ENCODE measurements at regions not wholly inside any gene's neighbourhood (a gene's known extent, or its start where the extent isn't known, plus 50 kb on each side); places are given as distances from the start of the nearest gene placed in this dataset.

- TF ChIP-seq, protein P1, sequence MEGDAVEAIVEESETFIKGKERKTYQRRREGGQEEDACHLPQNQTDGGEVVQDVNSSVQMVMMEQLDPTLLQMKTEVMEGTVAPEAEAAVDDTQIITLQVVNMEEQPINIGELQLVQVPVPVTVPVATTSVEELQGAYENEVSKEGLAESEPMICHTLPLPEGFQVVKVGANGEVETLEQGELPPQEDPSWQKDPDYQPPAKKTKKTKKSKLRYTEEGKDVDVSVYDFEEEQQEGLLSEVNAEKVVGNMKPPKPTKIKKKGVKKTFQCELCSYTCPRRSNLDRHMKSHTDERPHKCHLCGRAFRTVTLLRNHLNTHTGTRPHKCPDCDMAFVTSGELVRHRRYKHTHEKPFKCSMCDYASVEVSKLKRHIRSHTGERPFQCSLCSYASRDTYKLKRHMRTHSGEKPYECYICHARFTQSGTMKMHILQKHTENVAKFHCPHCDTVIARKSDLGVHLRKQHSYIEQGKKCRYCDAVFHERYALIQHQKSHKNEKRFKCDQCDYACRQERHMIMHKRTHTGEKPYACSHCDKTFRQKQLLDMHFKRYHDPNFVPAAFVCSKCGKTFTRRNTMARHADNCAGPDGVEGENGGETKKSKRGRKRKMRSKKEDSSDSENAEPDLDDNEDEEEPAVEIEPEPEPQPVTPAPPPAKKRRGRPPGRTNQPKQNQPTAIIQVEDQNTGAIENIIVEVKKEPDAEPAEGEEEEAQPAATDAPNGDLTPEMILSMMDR (conservative IDR thresholded peaks at IDR 0.05; ENCODE audit: low read depth in 2 of 2): no peak
- TF ChIP-seq EZH2phosphoT487 (IDR thresholded peaks at IDR 0.05; ENCODE audit: unreplicated experiment): no peak
- no peak for TF ChIP-seq CREB1 (CRISPR knock-in tag; IDR thresholded peaks at IDR 0.05; ENCODE audit: low read depth)
- TF ChIP-seq POLR2AphosphoS5 (IDR thresholded peaks at IDR 0.05; ENCODE audit: low read depth): no peak
- TF ChIP-seq EZH2 (IDR thresholded peaks at IDR 0.05; ENCODE audit: low read depth, unreplicated experiment): no peak
Observed at GRCh38 chr14:66273261-66273832, 212.8 kb upstream of the CCDC196 start.
